H1 (cell line): ENCODE measurements at regions not wholly inside any gene's neighbourhood (a gene's known extent, or its start where the extent isn't known, plus 50 kb on each side); places are given as distances from the start of the nearest gene placed in this dataset.

Source experiments
- ATF2 ChIP-seq: IDR thresholded peaks from 2 replicates; pipeline ENCODE4 v1.6.1; 2012; ENCODE audit warnings: low read length, inconsistent platforms
- CREB1 ChIP-seq: IDR thresholded peaks from 2 replicates; pipeline ENCODE4 v1.6.1; 2012; ENCODE audit warnings: inconsistent platforms
- HDAC2 ChIP-seq, 2 experiments: fragments of 300-600 bp in 1 of 2; sonication (generic) in 1 of 2; IDR thresholded peaks; 2 replicates each; pipeline ENCODE4 v1.6.1; 2011 to 2012; ENCODE audit warnings: low read depth in 2 of 2, low read length in 2 of 2, mild to moderate bottlenecking in 2 of 2, moderate library complexity in 2 of 2, borderline replicate concordance in 1 of 2, inconsistent platforms in 1 of 2
- HDAC6 ChIP-seq: IDR thresholded peaks from one replicate; pipeline ENCODE4 v1.7.1; 2012; ENCODE audit warnings: low read depth, mild to moderate bottlenecking, inconsistent platforms, low read length, moderate library complexity
- PHF8 ChIP-seq: fragments of 200-600 bp; sonication (generic); conservative IDR thresholded peaks from 2 replicates; pipeline ENCODE4 v1.7.1; 2012; ENCODE audit warnings: low read depth, mild to moderate bottlenecking, inconsistent platforms, low read length, moderate library complexity
- POLR2AphosphoS5 ChIP-seq: IDR thresholded peaks from 2 replicates; pipeline ENCODE4 v1.6.1; 2011; ENCODE audit warnings: low read depth, low read length
- POU5F1 ChIP-seq: IDR thresholded peaks from 2 replicates; pipeline ENCODE4 v1.6.1; 2011; ENCODE audit warnings: low read depth, mild to moderate bottlenecking, low read length, moderate library complexity
- RAD21 ChIP-seq, 2 experiments: IDR thresholded peaks in 1 of 2; conservative IDR thresholded peaks in 1 of 2; 2 replicates each; pipeline ENCODE4 v1.6.1; 2011; ENCODE audit warnings: low read depth in 2 of 2, low read length in 2 of 2, improper control_type of control experiment in 1 of 2, inconsistent platforms in 1 of 2, mild to moderate bottlenecking in 1 of 2, moderate library complexity in 1 of 2
- SIX5 ChIP-seq: IDR thresholded peaks from 2 replicates; pipeline ENCODE4 v1.6.1; 2011; ENCODE audit warnings: mild to moderate bottlenecking, low read depth, low read length
- YY1 ChIP-seq: IDR thresholded peaks from 2 replicates; pipeline ENCODE4 v1.6.1; 2011; ENCODE audit warnings: low read depth, mild to moderate bottlenecking, low read length
- TF ChIP-seq, protein P1 (sequence below): IDR thresholded peaks from 2 replicates; pipeline ENCODE4 v1.6.1; 2011; ENCODE audit warnings: low read length, improper control_type of control experiment

GRCh38 chr6:93721386-93722048, 302.2 kb upstream of the EPHA7 start (continued):
- no peak for TF ChIP-seq ATF2
- peak; percentile 99 for TF ChIP-seq RAD21 (IDR thresholded peaks at IDR 0.05 in 1 of 2, conservative IDR thresholded peaks at IDR 0.05 in 1 of 2; ENCODE audit: low read depth in 2 of 2, low read length in 2 of 2)
- no peak for TF ChIP-seq HDAC2 (IDR thresholded peaks at IDR 0.05; ENCODE audit: borderline replicate concordance in 1 of 2, low read depth in 2 of 2, low read length in 2 of 2)
- TF ChIP-seq PHF8 = no peak
- TF ChIP-seq POU5F1 = no peak
- TF ChIP-seq SIX5 = no peak
- no peak for TF ChIP-seq CREB1
- peak; percentile 93 for TF ChIP-seq YY1
- TF ChIP-seq, protein P1, sequence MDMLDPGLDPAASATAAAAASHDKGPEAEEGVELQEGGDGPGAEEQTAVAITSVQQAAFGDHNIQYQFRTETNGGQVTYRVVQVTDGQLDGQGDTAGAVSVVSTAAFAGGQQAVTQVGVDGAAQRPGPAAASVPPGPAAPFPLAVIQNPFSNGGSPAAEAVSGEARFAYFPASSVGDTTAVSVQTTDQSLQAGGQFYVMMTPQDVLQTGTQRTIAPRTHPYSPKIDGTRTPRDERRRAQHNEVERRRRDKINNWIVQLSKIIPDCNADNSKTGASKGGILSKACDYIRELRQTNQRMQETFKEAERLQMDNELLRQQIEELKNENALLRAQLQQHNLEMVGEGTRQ = no peak
- no peak for TF ChIP-seq POLR2AphosphoS5
- no peak for TF ChIP-seq HDAC6
- TF ChIP-seq, all 59 proteins: peak for 4
